GM19395 (cell line): ENCODE measurements at regions not wholly inside any gene's neighbourhood (a gene's known extent, or its start where the extent isn't known, plus 50 kb on each side); places are given as distances from the start of the nearest gene placed in this dataset.
A peak's percentile ranks its signal among the peaks of the same experiment; 100 is the strongest.

Source experiments
- ATAC-seq: cut with Tn5 transposase; IDR thresholded peaks from one replicate; pipeline ENCODE4 v1.9.1; 2021; ENCODE audit warnings: mild to moderate bottlenecking, moderate library complexity; ENCODE audit not compliant: unreplicated experiment

GRCh38 chr12:21993438-21993981, 52.3 kb upstream of the ABCC9 start:
- no peak for ATAC-seq

- peak; percentile 78 for ATAC-seq
Observed at GRCh38 chr12:21992823-21993222, 51.6 kb upstream of the ABCC9 start.

GRCh38 chr12:21991526-21991925, 50.3 kb upstream of the ABCC9 start:
- ATAC-seq, result no peak
